ENCODE measurements at regions not wholly inside any gene's neighbourhood (a gene's known extent, or its start where the extent isn't known, plus 50 kb on each side); places are given as distances from the start of the nearest gene placed in this dataset.
"Not testable (repeated sequence)": the region's sequence is repeated elsewhere in the genome, so short reads cannot be mapped to it uniquely, and the experiment has no call there.

- DNase-seq (ENCODE audit: low read depth in 1 of 2, low spot score in 1 of 2) = no peak
- in situ Hi-C loops (cut with HindIII; ENCODE audit: low pct_unique_long_range_greater_than_20kb, low sequenced_read_pairs) = no loop called here
- no peak for TF ChIP-seq JUND (IDR thresholded peaks at IDR 0.05; ENCODE audit: low read depth)
These were observed 203.1 kb downstream of the TMEM26 start for GRCh38 chr10:61250131-61250530.

GRCh38 chr10:61248013-61248412 is 205.2 kb downstream of the TMEM26 start:
- DNase-seq (ENCODE audit: low read depth in 1 of 2, low spot score in 1 of 2) = no peak
- no peak for TF ChIP-seq JUND (IDR thresholded peaks at IDR 0.05; ENCODE audit: low read depth)
- in situ Hi-C loops (cut with HindIII; ENCODE audit: low pct_unique_long_range_greater_than_20kb, low sequenced_read_pairs) = no loop called here

GRCh38 chr10:61244261-61244775 is 208.9 kb downstream of the TMEM26 start:
- DNase-seq (ENCODE audit: low read depth in 1 of 2, low spot score in 1 of 2) = no peak
- TF ChIP-seq JUND (IDR thresholded peaks at IDR 0.05; ENCODE audit: low read depth) = no peak
- in situ Hi-C loops (cut with HindIII; ENCODE audit: low pct_unique_long_range_greater_than_20kb, low sequenced_read_pairs) = no loop called here

GRCh38 chr10:61232780-61233179 is 220.4 kb downstream of the TMEM26 start:
- in situ Hi-C loops (cut with HindIII; ENCODE audit: low pct_unique_long_range_greater_than_20kb, low sequenced_read_pairs) = no loop called here
- no peak for TF ChIP-seq JUND (IDR thresholded peaks at IDR 0.05; ENCODE audit: low read depth)
- no peak for DNase-seq (ENCODE audit: low read depth in 1 of 2, low spot score in 1 of 2)

- DNase-seq (ENCODE audit: low read depth in 1 of 2, low spot score in 1 of 2) = no peak
- TF ChIP-seq JUND (IDR thresholded peaks at IDR 0.05; ENCODE audit: low read depth) = no peak
- in situ Hi-C loops (cut with HindIII; ENCODE audit: low pct_unique_long_range_greater_than_20kb, low sequenced_read_pairs) = no loop called here
These were observed 227.2 kb downstream of the TMEM26 start for GRCh38 chr10:61225939-61226338.

- no peak for TF ChIP-seq JUND (IDR thresholded peaks at IDR 0.05; ENCODE audit: low read depth)
- peak in 1 of 2 experiments; percentile 39 for DNase-seq (ENCODE audit: low read depth in 1 of 2, low spot score in 1 of 2)
- in situ Hi-C loops (cut with HindIII; ENCODE audit: low pct_unique_long_range_greater_than_20kb, low sequenced_read_pairs) = no loop called here
These were observed 229.6 kb downstream of the TMEM26 start for GRCh38 chr10:61223576-61223975.

- TF ChIP-seq JUND (IDR thresholded peaks at IDR 0.05; ENCODE audit: low read depth) = no peak
- in situ Hi-C loops (cut with HindIII; ENCODE audit: low pct_unique_long_range_greater_than_20kb, low sequenced_read_pairs) = no loop called here
- DNase-seq (ENCODE audit: low read depth in 1 of 2, low spot score in 1 of 2) = no peak
These were observed 233.5 kb downstream of the TMEM26 start for GRCh38 chr10:61219696-61220095.

- no peak for DNase-seq (ENCODE audit: low read depth in 1 of 2, low spot score in 1 of 2)
- in situ Hi-C loops (cut with HindIII; ENCODE audit: low pct_unique_long_range_greater_than_20kb, low sequenced_read_pairs) = no loop called here
- no peak for TF ChIP-seq JUND (IDR thresholded peaks at IDR 0.05; ENCODE audit: low read depth)
These were observed 235.2 kb downstream of the TMEM26 start for GRCh38 chr10:61217851-61218565.

GRCh38 chr10:61215246-61215645 is 237.9 kb downstream of the TMEM26 start:
- in situ Hi-C loops (cut with HindIII; ENCODE audit: low pct_unique_long_range_greater_than_20kb, low sequenced_read_pairs) = no loop called here
- TF ChIP-seq JUND (IDR thresholded peaks at IDR 0.05; ENCODE audit: low read depth) = no peak
- DNase-seq (ENCODE audit: low read depth in 1 of 2, low spot score in 1 of 2) = no peak

GRCh38 chr10:61211468-61211867 is 241.7 kb downstream of the TMEM26 start:
- no peak for DNase-seq (ENCODE audit: low read depth in 1 of 2, low spot score in 1 of 2)
- no peak for TF ChIP-seq JUND (IDR thresholded peaks at IDR 0.05; ENCODE audit: low read depth)
- in situ Hi-C loops (cut with HindIII; ENCODE audit: low pct_unique_long_range_greater_than_20kb, low sequenced_read_pairs) = no loop called here

GRCh38 chr10:61197057-61197456 is 253.1 kb upstream of the RHOBTB1 start:
- DNase-seq (ENCODE audit: low read depth in 1 of 2, low spot score in 1 of 2) = peak in 1 of 2 experiments; percentile 33
- TF ChIP-seq JUND (IDR thresholded peaks at IDR 0.05; ENCODE audit: low read depth) = no peak
- in situ Hi-C loops (cut with HindIII; ENCODE audit: low pct_unique_long_range_greater_than_20kb, low sequenced_read_pairs) = no loop called here

- DNase-seq (ENCODE audit: low read depth in 1 of 2, low spot score in 1 of 2) = no peak
- in situ Hi-C loops (cut with HindIII; ENCODE audit: low pct_unique_long_range_greater_than_20kb, low sequenced_read_pairs) = no loop called here
- no peak for TF ChIP-seq JUND (IDR thresholded peaks at IDR 0.05; ENCODE audit: low read depth)
These were observed 251.2 kb upstream of the RHOBTB1 start for GRCh38 chr10:61195211-61195610.

- DNase-seq (ENCODE audit: low read depth in 1 of 2, low spot score in 1 of 2); in situ Hi-C loops (cut with HindIII; ENCODE audit: low pct_unique_long_range_greater_than_20kb, low sequenced_read_pairs): not testable (repeated sequence)
These were observed 248.6 kb upstream of the RHOBTB1 start for GRCh38 chr10:61192589-61192988.

GRCh38 chr10:61192042-61192441 is 248.1 kb upstream of the RHOBTB1 start:
- TF ChIP-seq JUND (IDR thresholded peaks at IDR 0.05; ENCODE audit: low read depth) = no peak
- in situ Hi-C loops (cut with HindIII; ENCODE audit: low pct_unique_long_range_greater_than_20kb, low sequenced_read_pairs) = no loop called here
- DNase-seq (ENCODE audit: low read depth in 1 of 2, low spot score in 1 of 2) = no peak

Data from T47D (cell line).